Right lobe of liver (tissue), 6 donors: ENCODE measurements at regions not wholly inside any gene's neighbourhood (a gene's known extent, or its start where the extent isn't known, plus 50 kb on each side); places are given as distances from the start of the nearest gene placed in this dataset.

Experiments used
- ATAC-seq, 4 donors: fragments of 200-7000 bp; cut with Tn5 transposase; one replicate each; pipeline ENCODE4 v1.9.1; 2020; ENCODE audit warnings: mild to moderate bottlenecking in 4 of 4, moderate library complexity in 4 of 4
- DNase-seq, 3 donors: peaks; one replicate each; pipeline ENCODE4 v3.0.0-alpha.2; 2020
- H3K27ac ChIP-seq, 3 donors: fragments of 200-600 bp; one replicate each; pipeline ENCODE4 v1.8.0; 2022
- H3K27me3 ChIP-seq, 2 donors: fragments of 200-600 bp; one replicate each; pipeline ENCODE4 v1.8.0; 2022
- H3K36me3 ChIP-seq, 4 donors: fragments of 200-600 bp; sonication (generic) in 1 of 4; one replicate each; pipeline versions ENCODE4 v1.5.1 to v1.8.0; 2017 to 2022; ENCODE audit warnings: control low read depth in 1 of 4
- H3K4me1 ChIP-seq, 4 donors: fragments of 200-600 bp; sonication (generic) in 1 of 4; one replicate each; pipeline versions ENCODE4 v1.5.1 to v1.8.0; 2017 to 2022; ENCODE audit warnings: control low read depth in 1 of 4
- H3K4me3 ChIP-seq, 3 donors: fragments of 200-600 bp; one replicate each; pipeline ENCODE4 v1.8.0; 2022
- H3K9me3 ChIP-seq, 4 donors: fragments of 200-600 bp; sonication (generic) in 1 of 4; one replicate each; pipeline versions ENCODE4 v1.5.1 to v1.8.0; 2017 to 2022; ENCODE audit warnings: control low read depth in 1 of 4
- CTCF ChIP-seq, 4 donors: fragments of 200-600 bp in 3 of 4; fragments of 450-650 bp in 1 of 4; IDR thresholded peaks; one replicate each; pipeline versions ENCODE4 v1.5.1 to v1.8.0; 2016 to 2022; ENCODE audit warnings: antibody characterized with exemption in 4 of 4, mild to moderate bottlenecking in 2 of 4
- POLR2A ChIP-seq: fragments of 450-650 bp; IDR thresholded peaks from one replicate; pipeline ENCODE4 v1.6.1; 2017; ENCODE audit warnings: antibody characterized with exemption, mild to moderate bottlenecking
- WGBS: methylation state at CpG from one replicate; pipeline ENCODE4 v1.1.6; 2018; ENCODE audit warnings: low coverage, low lambda C conversion rate; ENCODE audit not compliant: insufficient coverage; ENCODE audit errors: missing lambda C conversion rate; 5-methylcytosine and 5-hydroxymethylcytosine counted together
- intact Hi-C, 2 donors: fragments of 100-400 bp; cut with DNase I; formaldehyde crosslinking; loops; one replicate each; pipeline versions ENCODE4 v1.11.2 to v1.14.1; 2022
- donor health status: DM: no; HTN: yes; CAD: no.
- donor health status: DM: no; HTN: no; CAD: no.
- donor health status: DM: no; HTN: no; CAD: no.
- donor health status: DM: no; HTN: yes; CAD: no.
- donor health status: DM: no; HTN: yes; CAD: no.

DNA sequence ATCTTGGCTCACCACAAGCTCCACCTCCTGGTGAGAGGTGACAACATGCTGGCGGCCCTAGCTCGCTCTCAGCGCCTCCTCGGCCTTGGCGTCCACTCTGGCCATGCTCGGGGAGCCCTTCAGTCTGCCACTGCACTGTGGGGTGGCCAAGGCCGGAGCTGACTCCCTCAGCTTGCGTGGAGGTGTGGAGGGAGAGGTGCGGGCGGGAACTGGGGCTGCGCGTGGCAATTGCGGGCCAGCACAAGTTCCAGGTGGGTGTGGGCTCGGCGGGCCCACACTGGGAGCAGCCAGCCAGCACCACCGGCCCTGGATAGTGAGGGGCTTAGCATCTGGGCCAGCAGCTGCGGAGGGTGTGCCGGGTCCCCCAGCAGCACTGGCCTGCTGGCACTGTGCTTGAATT, 275.7 kb upstream of the P2RY1 start:
- DNase-seq (no peak), ATAC-seq (no peak)
- no peak overlapping the region for H3K27ac ChIP-seq
- WGBS = 89% methylated on average over 2 of the region's 18 CpGs
- no peaks in the 10 kb centered on the region for H3K4me1 ChIP-seq
- H3K9me3 ChIP-seq = no peaks in the 10 kb centered on the region
- no peaks in the 10 kb centered on the region for H3K36me3 ChIP-seq
- H3K27me3 ChIP-seq = no peaks in the 10 kb centered on the region
- H3K4me3 ChIP-seq = no peak overlapping the region
- intact Hi-C loops = no loop called here
- TF ChIP-seq CTCF (IDR thresholded peaks at IDR 0.05) (no peak), POLR2A (no peak)

- no peak overlapping the region for H3K27ac ChIP-seq
- no peaks in the 10 kb centered on the region for H3K27me3 ChIP-seq
- DNase-seq (no peak), ATAC-seq (no peak)
- H3K4me3 ChIP-seq = no peak overlapping the region
- TF ChIP-seq POLR2A (no peak), CTCF (IDR thresholded peaks at IDR 0.05) (no peak)
- 100% methylated on average over 1 of the region's 1 CpG for WGBS
- no peaks in the 10 kb centered on the region for H3K4me1 ChIP-seq
- H3K36me3 ChIP-seq = no peaks in the 10 kb centered on the region
- no peaks in the 10 kb centered on the region for H3K9me3 ChIP-seq
- intact Hi-C loops = no loop called here
Measured at GRCh38 chr3:152564459-152564858, 270.5 kb upstream of the P2RY1 start.

DNA sequence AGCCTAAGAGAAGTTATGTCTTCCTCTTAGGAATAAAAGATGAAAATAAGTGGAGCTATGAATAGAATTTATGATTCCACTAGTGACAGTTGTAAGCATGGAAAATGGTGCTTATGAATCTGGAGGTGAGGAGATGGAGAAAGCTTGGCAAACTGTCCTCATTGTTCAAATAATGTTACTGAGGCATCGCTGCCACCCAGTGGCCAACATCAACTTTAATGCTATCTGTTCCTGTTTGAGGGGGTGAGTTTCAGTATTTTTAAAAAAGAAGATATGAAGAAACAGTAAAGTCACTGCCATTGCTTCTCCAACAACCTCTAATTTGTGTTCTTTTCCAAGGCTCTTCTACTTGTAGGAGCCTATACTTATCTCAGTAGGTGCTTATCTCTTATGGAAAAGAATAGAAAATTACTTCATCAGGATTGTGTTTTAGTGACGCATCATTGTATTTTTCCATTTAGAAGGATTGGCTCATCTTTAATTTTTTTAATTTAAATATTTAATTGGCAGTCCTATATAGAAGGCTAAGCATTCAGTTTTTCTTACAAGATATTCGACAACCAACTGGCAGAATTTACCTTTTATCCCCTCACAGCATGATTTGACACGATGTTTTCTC, 260.4 kb upstream of the P2RY1 start:
- peak; percentile 83 to 93 (median 88) for ATAC-seq
- peak in 1 of 3 donors; percentile 36 for DNase-seq

GRCh38 chr3:152578769-152579168, 256.2 kb upstream of the P2RY1 start:
- H3K36me3 ChIP-seq = no peaks in the 10 kb centered on the region
- TF ChIP-seq CTCF (IDR thresholded peaks at IDR 0.05) = no peak
- no peak for TF ChIP-seq POLR2A
- H3K4me3 ChIP-seq = no peak overlapping the region
- intact Hi-C loops = no loop called here
- no peak overlapping the region for H3K27ac ChIP-seq
- H3K4me1 ChIP-seq = no peaks in the 10 kb centered on the region
- no peak for DNase-seq
- no peaks in the 10 kb centered on the region for H3K9me3 ChIP-seq
- ATAC-seq = no peak
- no peaks in the 10 kb centered on the region for H3K27me3 ChIP-seq

More for the DNA sequence above, 260.4 kb upstream of the P2RY1 start:
- intact Hi-C loops = no loop called here
- 51% methylated on average over 4 of the region's 4 CpGs for WGBS
- H3K36me3 ChIP-seq = no peaks in the 10 kb centered on the region
- H3K4me1 ChIP-seq = no peaks in the 10 kb centered on the region
- H3K27me3 ChIP-seq = no peaks in the 10 kb centered on the region
- no peak overlapping the region for H3K4me3 ChIP-seq
- TF ChIP-seq POLR2A = no peak
- peak; percentile 53 to 69 (median 59) for TF ChIP-seq CTCF (IDR thresholded peaks at IDR 0.05)
- H3K27ac ChIP-seq = no peak overlapping the region
- H3K9me3 ChIP-seq = no peaks in the 10 kb centered on the region

DNA sequence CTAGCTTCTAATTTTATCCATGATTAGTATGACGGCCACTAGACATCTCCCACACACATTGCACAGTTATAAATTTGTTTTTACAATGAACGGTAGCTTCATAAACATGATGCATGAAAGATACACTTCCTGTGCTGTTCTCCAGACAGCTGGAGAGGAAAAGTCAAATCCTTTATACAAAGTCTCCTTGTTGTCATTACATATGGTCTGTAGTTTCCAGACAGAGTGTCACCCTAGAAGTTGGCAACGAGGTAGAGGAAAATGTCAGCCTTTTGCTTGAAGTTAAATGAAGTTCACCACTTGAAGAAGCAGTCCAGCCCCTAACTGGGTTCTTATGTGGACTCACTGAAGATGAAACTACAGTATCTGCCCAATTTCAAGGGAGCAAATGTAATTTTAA, 253.0 kb upstream of the P2RY1 start:
- 52% methylated on average over 3 of the region's 3 CpGs for WGBS
- Histone ChIP-seq H3K4me3 (no peak overlapping the region), H3K4me1 (no peaks in the 10 kb centered on the region), H3K27me3 (no peaks in the 10 kb centered on the region), H3K27ac (no peak overlapping the region), H3K9me3 (no peaks in the 10 kb centered on the region), H3K36me3 (no peaks in the 10 kb centered on the region)
- intact Hi-C loops = no loop called here
- no peak for TF ChIP-seq CTCF (IDR thresholded peaks at IDR 0.05)
- TF ChIP-seq POLR2A = no peak
- ATAC-seq (peak in 1 of 4 donors; percentile 43), DNase-seq (no peak)
